ENCODE measurements at regions not wholly inside any gene's neighbourhood (a gene's known extent, or its start where the extent isn't known, plus 50 kb on each side); places are given as distances from the start of the nearest gene placed in this dataset.

DNA sequence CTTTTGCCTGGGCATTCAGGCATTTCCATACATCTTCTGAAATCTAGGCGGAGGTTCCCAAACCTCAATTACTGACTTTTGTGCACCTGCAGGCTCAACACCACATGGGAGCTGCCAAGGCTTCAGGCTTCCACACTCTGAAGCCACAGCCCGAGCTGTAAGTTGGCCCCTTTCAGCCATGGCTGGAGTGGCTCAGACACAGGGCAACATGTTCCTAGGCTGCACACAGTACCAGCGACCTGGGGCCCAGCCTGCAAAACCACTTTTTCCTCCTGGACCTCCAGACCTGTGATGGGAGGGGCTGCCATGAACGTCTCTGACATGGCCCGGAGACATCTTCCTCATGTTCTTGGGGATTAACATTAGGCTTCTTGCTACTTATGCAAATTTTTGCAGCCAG lies 1558.2 kb upstream of the PCDH20 start:
- H3K4me2 ChIP-seq (ENCODE audit: control insufficient read depth, insufficient read depth), result no peak overlapping the region
- DNase-seq (ENCODE audit: low read depth, low spot score) (no peak), FAIRE-seq (no peak), ATAC-seq (no peak)
- SMC1A ChIA-PET (ENCODE audit: uncharacterized antibody, unreplicated experiment), result no interaction called here
- H3K27ac ChIP-seq (ENCODE audit: control insufficient read depth, insufficient read depth), result no peak overlapping the region
- WGBS (ENCODE audit: insufficient coverage, insufficient replicate concordance, low lambda C conversion rate, missing lambda C conversion rate), result 2% methylated on average over 5 of the region's 5 CpGs
- no peaks in the 10 kb centered on the region for H3K27me3 ChIP-seq (replicated peaks in 1 of 2; ENCODE audit: control insufficient read depth in 2 of 2, insufficient read depth in 2 of 2, low read length in 1 of 2)
- no peaks in the 10 kb centered on the region for H3K79me2 ChIP-seq (ENCODE audit: control insufficient read depth, insufficient read depth, low read length)
- H4K20me1 ChIP-seq (ENCODE audit: control insufficient read depth, insufficient read depth), result no peaks in the 10 kb centered on the region
- no peaks in the 10 kb centered on the region for H3K36me3 ChIP-seq (ENCODE audit: control insufficient read depth in 2 of 2, insufficient read depth in 2 of 2, low read length in 1 of 2)
- POLR2A ChIA-PET, result no interaction called here
- H3K9me3 ChIP-seq (replicated peaks; ENCODE audit: control insufficient read depth, insufficient read depth, low read length), result no peaks in the 10 kb centered on the region
- no peaks in the 10 kb centered on the region for H3K4me1 ChIP-seq (ENCODE audit: control insufficient read depth, insufficient read depth, low read length)
- no peak overlapping the region for H2AFZ ChIP-seq (ENCODE audit: control insufficient read depth, low read depth, low read length)
- BruUV-seq (replicated peaks), result no TSS peak
- intact Hi-C loops (cut with micrococcal nuclease; ENCODE audit: unreplicated experiment), result no loop called here
- in situ Hi-C loops (cut with MboI), result no loop called here
- H3K4me3 ChIP-seq, result no peak overlapping the region
- RAD21 ChIA-PET (ENCODE audit: unreplicated experiment), result no interaction called here
- no peak overlapping the region for H3K9ac ChIP-seq (ENCODE audit: control insufficient read depth, insufficient read depth, low read length)
- CTCF ChIA-PET, result interaction anchor here (1.2 kb wide), 1 partner anchor 51 kb away, joined by 3 read pairs; no protein-coding TSS in a partner anchor
- TF ChIP-seq, protein P1, sequence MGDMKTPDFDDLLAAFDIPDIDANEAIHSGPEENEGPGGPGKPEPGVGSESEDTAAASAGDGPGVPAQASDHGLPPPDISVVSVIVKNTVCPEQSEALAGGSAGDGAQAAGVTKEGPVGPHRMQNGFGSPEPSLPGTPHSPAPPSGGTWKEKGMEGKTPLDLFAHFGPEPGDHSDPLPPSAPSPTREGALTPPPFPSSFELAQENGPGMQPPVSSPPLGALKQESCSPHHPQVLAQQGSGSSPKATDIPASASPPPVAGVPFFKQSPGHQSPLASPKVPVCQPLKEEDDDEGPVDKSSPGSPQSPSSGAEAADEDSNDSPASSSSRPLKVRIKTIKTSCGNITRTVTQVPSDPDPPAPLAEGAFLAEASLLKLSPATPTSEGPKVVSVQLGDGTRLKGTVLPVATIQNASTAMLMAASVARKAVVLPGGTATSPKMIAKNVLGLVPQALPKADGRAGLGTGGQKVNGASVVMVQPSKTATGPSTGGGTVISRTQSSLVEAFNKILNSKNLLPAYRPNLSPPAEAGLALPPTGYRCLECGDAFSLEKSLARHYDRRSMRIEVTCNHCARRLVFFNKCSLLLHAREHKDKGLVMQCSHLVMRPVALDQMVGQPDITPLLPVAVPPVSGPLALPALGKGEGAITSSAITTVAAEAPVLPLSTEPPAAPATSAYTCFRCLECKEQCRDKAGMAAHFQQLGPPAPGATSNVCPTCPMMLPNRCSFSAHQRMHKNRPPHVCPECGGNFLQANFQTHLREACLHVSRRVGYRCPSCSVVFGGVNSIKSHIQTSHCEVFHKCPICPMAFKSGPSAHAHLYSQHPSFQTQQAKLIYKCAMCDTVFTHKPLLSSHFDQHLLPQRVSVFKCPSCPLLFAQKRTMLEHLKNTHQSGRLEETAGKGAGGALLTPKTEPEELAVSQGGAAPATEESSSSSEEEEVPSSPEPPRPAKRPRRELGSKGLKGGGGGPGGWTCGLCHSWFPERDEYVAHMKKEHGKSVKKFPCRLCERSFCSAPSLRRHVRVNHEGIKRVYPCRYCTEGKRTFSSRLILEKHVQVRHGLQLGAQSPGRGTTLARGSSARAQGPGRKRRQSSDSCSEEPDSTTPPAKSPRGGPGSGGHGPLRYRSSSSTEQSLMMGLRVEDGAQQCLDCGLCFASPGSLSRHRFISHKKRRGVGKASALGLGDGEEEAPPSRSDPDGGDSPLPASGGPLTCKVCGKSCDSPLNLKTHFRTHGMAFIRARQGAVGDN (IDR thresholded peaks at IDR 0.05), result no peak
- TF ChIP-seq SRF (IDR thresholded peaks at IDR 0.05; ENCODE audit: low read depth in 2 of 2, low read length in 2 of 2), result no peak
- no peak for TF ChIP-seq SP1 (IDR thresholded peaks at IDR 0.05; ENCODE audit: low read depth, low read length)
- no peak for TF ChIP-seq IRF5 (IDR thresholded peaks at IDR 0.05; ENCODE audit: borderline replicate concordance)
- TF ChIP-seq LARP7 (IDR thresholded peaks at IDR 0.05), result no peak
- TF ChIP-seq TAF1 (IDR thresholded peaks at IDR 0.05; ENCODE audit: borderline replicate concordance, low read depth, low read length), result no peak
- no peak for TF ChIP-seq POU2F2 (IDR thresholded peaks at IDR 0.05; ENCODE audit: borderline replicate concordance, low read depth, low read length)
- TF ChIP-seq NKRF (conservative IDR thresholded peaks at IDR 0.05), result no peak
- TF ChIP-seq RAD21 (IDR thresholded peaks at IDR 0.05; ENCODE audit: insufficient read depth, low read depth, low read length), result no peak
- TF ChIP-seq, protein P2, sequence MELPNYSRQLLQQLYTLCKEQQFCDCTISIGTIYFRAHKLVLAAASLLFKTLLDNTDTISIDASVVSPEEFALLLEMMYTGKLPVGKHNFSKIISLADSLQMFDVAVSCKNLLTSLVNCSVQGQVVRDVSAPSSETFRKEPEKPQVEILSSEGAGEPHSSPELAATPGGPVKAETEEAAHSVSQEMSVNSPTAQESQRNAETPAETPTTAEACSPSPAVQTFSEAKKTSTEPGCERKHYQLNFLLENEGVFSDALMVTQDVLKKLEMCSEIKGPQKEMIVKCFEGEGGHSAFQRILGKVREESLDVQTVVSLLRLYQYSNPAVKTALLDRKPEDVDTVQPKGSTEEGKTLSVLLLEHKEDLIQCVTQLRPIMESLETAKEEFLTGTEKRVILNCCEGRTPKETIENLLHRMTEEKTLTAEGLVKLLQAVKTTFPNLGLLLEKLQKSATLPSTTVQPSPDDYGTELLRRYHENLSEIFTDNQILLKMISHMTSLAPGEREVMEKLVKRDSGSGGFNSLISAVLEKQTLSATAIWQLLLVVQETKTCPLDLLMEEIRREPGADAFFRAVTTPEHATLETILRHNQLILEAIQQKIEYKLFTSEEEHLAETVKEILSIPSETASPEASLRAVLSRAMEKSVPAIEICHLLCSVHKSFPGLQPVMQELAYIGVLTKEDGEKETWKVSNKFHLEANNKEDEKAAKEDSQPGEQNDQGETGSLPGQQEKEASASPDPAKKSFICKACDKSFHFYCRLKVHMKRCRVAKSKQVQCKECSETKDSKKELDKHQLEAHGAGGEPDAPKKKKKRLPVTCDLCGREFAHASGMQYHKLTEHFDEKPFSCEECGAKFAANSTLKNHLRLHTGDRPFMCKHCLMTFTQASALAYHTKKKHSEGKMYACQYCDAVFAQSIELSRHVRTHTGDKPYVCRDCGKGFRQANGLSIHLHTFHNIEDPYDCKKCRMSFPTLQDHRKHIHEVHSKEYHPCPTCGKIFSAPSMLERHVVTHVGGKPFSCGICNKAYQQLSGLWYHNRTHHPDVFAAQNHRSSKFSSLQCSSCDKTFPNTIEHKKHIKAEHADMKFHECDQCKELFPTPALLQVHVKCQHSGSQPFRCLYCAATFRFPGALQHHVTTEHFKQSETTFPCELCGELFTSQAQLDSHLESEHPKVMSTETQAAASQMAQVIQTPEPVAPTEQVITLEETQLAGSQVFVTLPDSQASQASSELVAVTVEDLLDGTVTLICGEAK (IDR thresholded peaks at IDR 0.05; ENCODE audit: borderline replicate concordance), result no peak
- TF ChIP-seq CEBPB (IDR thresholded peaks at IDR 0.05; ENCODE audit: borderline replicate concordance in 1 of 2, low read depth in 2 of 2, low read length in 2 of 2), result no peak
- TF ChIP-seq ZNF207 (IDR thresholded peaks at IDR 0.05; ENCODE audit: borderline replicate concordance), result no peak
- no peak for TF ChIP-seq POLR2A (IDR thresholded peaks at IDR 0.05; ENCODE audit: low read depth, low read length)
- no peak for TF ChIP-seq YY1 (IDR thresholded peaks at IDR 0.05; ENCODE audit: low read depth, low read length)
- no peak for TF ChIP-seq BRCA1 (IDR thresholded peaks at IDR 0.05; ENCODE audit: low read depth, low read length)
